WERI-Rb-1 (cell line): ENCODE measurements at regions not wholly inside any gene's neighbourhood (a gene's known extent, or its start where the extent isn't known, plus 50 kb on each side); places are given as distances from the start of the nearest gene placed in this dataset.

Experiments used
- DNase-seq: peaks from one replicate; pipeline ENCODE4 v3.0.0-alpha.2; 2020
- H3K27ac ChIP-seq: fragments of 250-450 bp; sonication (Bioruptor Pico); 2 replicates; pipeline ENCODE4 v1.5.1; 2020; ENCODE audit warnings: mild to moderate bottlenecking, moderate library complexity
- H3K27me3 ChIP-seq: fragments of 250-450 bp; sonication (Bioruptor Pico); 2 replicates; pipeline ENCODE4 v1.5.1; 2021; ENCODE audit warnings: mild to moderate bottlenecking, low read depth, moderate library complexity; ENCODE audit not compliant: insufficient read depth, severe bottlenecking
- H3K36me3 ChIP-seq: fragments of 250-450 bp; sonication (Bioruptor Pico); 2 replicates; pipeline ENCODE4 v1.5.1; 2020; ENCODE audit warnings: mild to moderate bottlenecking, moderate library complexity
- H3K4me3 ChIP-seq: 2 replicates; pipeline ENCODE4 v1.5.1; 2011; ENCODE audit warnings: low read depth, mild to moderate bottlenecking, control low read depth, low read length
- H3K9me3 ChIP-seq: fragments of 250-450 bp; sonication (Bioruptor Pico); 2 replicates; pipeline ENCODE4 v1.5.1; 2021; ENCODE audit warnings: mild to moderate bottlenecking, moderate library complexity; ENCODE audit not compliant: severe bottlenecking
- TF ChIP-seq, protein P1 (sequence below): IDR thresholded peaks from 2 replicates; pipeline ENCODE4 v1.5.1; 2011; ENCODE audit warnings: low read depth, mild to moderate bottlenecking, control low read depth, inconsistent platforms, low read length

GRCh38 chr5:61815339-61815738, 483.3 kb downstream of the ZSWIM6 start:
- Histone ChIP-seq H3K27ac (no peak overlapping the region), H3K27me3 (peaks cover 9% of the 10 kb centered on the region), H3K36me3 (no peaks in the 10 kb centered on the region), H3K4me3 (no peak overlapping the region), H3K9me3 (no peaks in the 10 kb centered on the region)
- TF ChIP-seq, protein P1, sequence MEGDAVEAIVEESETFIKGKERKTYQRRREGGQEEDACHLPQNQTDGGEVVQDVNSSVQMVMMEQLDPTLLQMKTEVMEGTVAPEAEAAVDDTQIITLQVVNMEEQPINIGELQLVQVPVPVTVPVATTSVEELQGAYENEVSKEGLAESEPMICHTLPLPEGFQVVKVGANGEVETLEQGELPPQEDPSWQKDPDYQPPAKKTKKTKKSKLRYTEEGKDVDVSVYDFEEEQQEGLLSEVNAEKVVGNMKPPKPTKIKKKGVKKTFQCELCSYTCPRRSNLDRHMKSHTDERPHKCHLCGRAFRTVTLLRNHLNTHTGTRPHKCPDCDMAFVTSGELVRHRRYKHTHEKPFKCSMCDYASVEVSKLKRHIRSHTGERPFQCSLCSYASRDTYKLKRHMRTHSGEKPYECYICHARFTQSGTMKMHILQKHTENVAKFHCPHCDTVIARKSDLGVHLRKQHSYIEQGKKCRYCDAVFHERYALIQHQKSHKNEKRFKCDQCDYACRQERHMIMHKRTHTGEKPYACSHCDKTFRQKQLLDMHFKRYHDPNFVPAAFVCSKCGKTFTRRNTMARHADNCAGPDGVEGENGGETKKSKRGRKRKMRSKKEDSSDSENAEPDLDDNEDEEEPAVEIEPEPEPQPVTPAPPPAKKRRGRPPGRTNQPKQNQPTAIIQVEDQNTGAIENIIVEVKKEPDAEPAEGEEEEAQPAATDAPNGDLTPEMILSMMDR: no peak
- no peak for DNase-seq

GRCh38 chr5:61816146-61816545, 484.1 kb downstream of the ZSWIM6 start:
- Histone ChIP-seq H3K36me3 (no peaks in the 10 kb centered on the region), H3K4me3 (no peak overlapping the region), H3K27ac (no peak overlapping the region), H3K9me3 (no peaks in the 10 kb centered on the region), H3K27me3 (peaks cover 6% of the 10 kb centered on the region)
- DNase-seq: no peak
- TF ChIP-seq, protein P1: no peak

DNA sequence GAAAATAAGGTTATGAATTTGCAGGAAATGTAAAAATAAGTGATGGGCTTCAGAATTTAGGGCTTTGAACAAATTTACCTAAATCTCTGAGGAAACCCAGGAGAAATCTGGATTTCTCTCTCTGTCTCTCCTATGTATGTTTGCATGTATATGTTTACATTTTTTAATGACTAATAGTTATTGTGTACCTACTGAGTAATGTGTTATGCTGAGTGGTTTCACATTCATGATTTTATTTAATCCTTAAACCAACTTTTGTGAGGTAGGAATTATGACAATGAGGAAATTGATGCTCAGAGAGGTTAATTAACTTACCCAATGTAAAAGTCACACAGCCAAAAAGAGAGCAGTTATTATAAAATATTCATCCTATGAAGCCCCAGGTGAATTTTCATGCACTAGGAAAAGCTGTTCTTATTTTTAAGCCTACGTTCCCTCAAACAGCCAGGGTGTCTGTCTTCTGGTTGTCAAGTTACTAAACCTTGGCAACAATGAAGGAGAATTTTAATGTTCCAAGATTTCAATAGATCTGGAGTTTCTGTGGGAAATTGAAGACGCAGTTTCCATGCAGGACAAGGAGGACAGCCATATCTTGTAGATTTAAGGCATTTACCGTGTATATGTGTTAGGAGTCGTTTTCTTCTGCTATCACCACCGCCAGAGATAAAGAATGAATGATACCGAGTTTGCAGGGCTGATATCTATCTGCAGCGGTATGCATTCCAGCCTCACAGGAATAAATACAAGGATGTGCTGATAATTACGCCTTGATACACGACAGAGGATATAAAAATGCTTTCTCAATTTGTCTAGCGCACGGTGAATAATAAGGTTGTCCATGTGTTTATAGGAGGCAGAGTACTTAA, 484.8 kb downstream of the ZSWIM6 start:
- TF ChIP-seq, protein P1: no peak
- Histone ChIP-seq H3K9me3 (no peaks in the 10 kb centered on the region), H3K27ac (no peak overlapping the region), H3K27me3 (peaks cover 4% of the 10 kb centered on the region), H3K4me3 (no peak overlapping the region), H3K36me3 (no peaks in the 10 kb centered on the region)
- no peak for DNase-seq

DNA sequence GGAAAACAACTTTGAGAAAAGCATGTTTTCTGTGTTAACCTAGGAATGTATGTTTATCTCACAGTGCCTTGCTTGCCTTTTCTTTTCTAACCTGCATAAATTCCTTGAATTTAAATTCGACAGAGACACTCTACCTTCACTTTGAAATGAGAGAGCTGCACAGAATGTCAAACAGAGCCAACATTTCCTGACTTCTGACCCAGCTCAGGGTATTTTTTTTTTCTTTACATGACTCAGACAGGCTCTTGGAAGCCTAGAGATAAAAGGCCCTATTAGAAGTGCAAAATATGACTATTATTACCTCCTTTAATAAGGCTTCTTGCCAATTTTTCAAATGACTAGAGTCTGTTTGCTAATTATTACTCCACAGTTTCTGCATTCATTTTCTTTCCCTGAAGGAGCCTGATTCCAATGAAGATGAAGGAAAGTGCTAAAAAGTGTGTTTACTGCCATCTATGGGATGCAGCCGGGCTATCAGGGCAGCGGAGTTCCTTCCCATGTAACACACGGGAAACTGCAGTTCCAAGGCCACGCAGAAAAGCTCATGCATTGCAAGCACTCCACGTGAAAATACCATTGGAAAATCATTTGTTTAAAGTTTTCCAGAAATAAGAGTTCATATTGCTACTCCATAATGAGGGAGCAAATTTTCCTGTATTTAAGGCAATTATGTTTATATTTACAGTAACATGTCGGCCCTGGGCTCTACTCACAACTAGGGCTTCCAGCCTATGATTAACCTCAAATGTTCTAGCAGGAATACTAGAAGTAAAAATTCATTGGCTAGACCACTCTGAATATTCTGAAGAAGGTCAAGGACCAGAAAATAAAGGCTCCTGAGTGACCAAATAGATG, 485.6 kb downstream of the ZSWIM6 start:
- Histone ChIP-seq H3K27me3 (no peaks in the 10 kb centered on the region), H3K27ac (no peak overlapping the region), H3K9me3 (no peaks in the 10 kb centered on the region), H3K36me3 (no peaks in the 10 kb centered on the region), H3K4me3 (no peak overlapping the region)
- peak; percentile 53 for DNase-seq
- TF ChIP-seq, protein P1: peak; percentile 66

GRCh38 chr5:61820836-61821235, 485.2 kb upstream of the KIF2A start:
- Histone ChIP-seq H3K27me3 (peaks cover 4% of the 10 kb centered on the region), H3K4me3 (no peak overlapping the region), H3K27ac (no peak overlapping the region), H3K36me3 (no peaks in the 10 kb centered on the region), H3K9me3 (no peaks in the 10 kb centered on the region)
- no peak for DNase-seq
- TF ChIP-seq, protein P1: no peak
